BLaER1 (cell line): ENCODE measurements at regions not wholly inside any gene's neighbourhood (a gene's known extent, or its start where the extent isn't known, plus 50 kb on each side); places are given as distances from the start of the nearest gene placed in this dataset.

Experiments
- H3K27ac ChIP-seq: shearing (Covaris generic); formaldehyde crosslinking; 2 replicates; pipeline ENCODE4 v1.8.1; 2022
- H3K27me3 ChIP-seq: shearing (Covaris generic); formaldehyde crosslinking; 2 replicates; pipeline ENCODE4 v1.8.1; 2022
- H3K36me3 ChIP-seq: shearing (Covaris generic); formaldehyde crosslinking; 2 replicates; pipeline ENCODE4 v1.8.1; 2022
- H3K4me1 ChIP-seq: shearing (Covaris generic); formaldehyde crosslinking; 2 replicates; pipeline ENCODE4 v1.8.1; 2022
- H3K4me2 ChIP-seq: shearing (Covaris generic); formaldehyde crosslinking; 2 replicates; pipeline ENCODE4 v1.8.1; 2022
- H3K4me3 ChIP-seq: shearing (Covaris generic); formaldehyde crosslinking; 2 replicates; pipeline ENCODE4 v1.8.1; 2022
- H3K9ac ChIP-seq: shearing (Covaris generic); formaldehyde crosslinking; 2 replicates; pipeline ENCODE4 v1.8.1; 2022
- H3K9me3 ChIP-seq: shearing (Covaris generic); formaldehyde crosslinking; 2 replicates; pipeline ENCODE4 v1.8.1; 2022
- H4K20me1 ChIP-seq: shearing (Covaris generic); formaldehyde crosslinking; 2 replicates; pipeline ENCODE4 v1.8.1; 2022
- Cebpa-rat ChIP-seq: shearing (Covaris generic); IDR thresholded peaks from 2 replicates; pipeline ENCODE4 v1.8.1; 2022

- H3K27ac ChIP-seq: no peak overlapping the region
- H3K4me2 ChIP-seq: no peak overlapping the region
Measured at GRCh38 chr4:167721617-167722486, 370.5 kb upstream of the ANXA10 start.

GRCh38 chr4:167722487-167722808 lies 369.9 kb upstream of the ANXA10 start:
- no peak overlapping the region for H3K9ac ChIP-seq
- H3K4me3 ChIP-seq: no peak overlapping the region
- no peaks in the 10 kb centered on the region for H3K9me3 ChIP-seq
- TF ChIP-seq Cebpa-rat: no peak
- H3K36me3 ChIP-seq: no peaks in the 10 kb centered on the region
- H3K27ac ChIP-seq: no peak overlapping the region
- H3K4me2 ChIP-seq: no peak overlapping the region
- no peaks in the 10 kb centered on the region for H4K20me1 ChIP-seq
- no peaks in the 10 kb centered on the region for H3K4me1 ChIP-seq
- H3K27me3 ChIP-seq: no peaks in the 10 kb centered on the region

More at GRCh38 chr4:167721617-167722486, 370.5 kb upstream of the ANXA10 start:
- Histone ChIP-seq H3K4me1 (no peaks in the 10 kb centered on the region), H3K9me3 (no peaks in the 10 kb centered on the region), H3K27me3 (no peaks in the 10 kb centered on the region), H4K20me1 (no peaks in the 10 kb centered on the region), H3K36me3 (no peaks in the 10 kb centered on the region), H3K9ac (no peak overlapping the region), H3K4me3 (no peak overlapping the region)
- TF ChIP-seq Cebpa-rat: no peak

- H3K4me1 ChIP-seq: no peaks in the 10 kb centered on the region
- H3K27me3 ChIP-seq: no peaks in the 10 kb centered on the region
- no peak overlapping the region for H3K4me2 ChIP-seq
- no peak overlapping the region for H3K9ac ChIP-seq
- no peak overlapping the region for H3K4me3 ChIP-seq
- TF ChIP-seq Cebpa-rat: no peak
- no peaks in the 10 kb centered on the region for H3K36me3 ChIP-seq
- H3K27ac ChIP-seq: no peak overlapping the region
- peaks cover 7% of the 10 kb centered on the region for H3K9me3 ChIP-seq
- H4K20me1 ChIP-seq: no peaks in the 10 kb centered on the region
Measured at GRCh38 chr4:167724941-167725340, 367.4 kb upstream of the ANXA10 start.

- Histone ChIP-seq H4K20me1 (no peaks in the 10 kb centered on the region), H3K9ac (no peak overlapping the region), H3K9me3 (peaks cover 27% of the 10 kb centered on the region), H3K4me2 (no peak overlapping the region), H3K27me3 (no peaks in the 10 kb centered on the region), H3K4me1 (no peaks in the 10 kb centered on the region), H3K27ac (no peak overlapping the region), H3K4me3 (no peak overlapping the region), H3K36me3 (no peaks in the 10 kb centered on the region)
- no peak for TF ChIP-seq Cebpa-rat
Measured at GRCh38 chr4:167730769-167731168, 361.6 kb upstream of the ANXA10 start.

- no peaks in the 10 kb centered on the region for H4K20me1 ChIP-seq
- no peaks in the 10 kb centered on the region for H3K4me1 ChIP-seq
- H3K4me2 ChIP-seq: no peak overlapping the region
- no peak overlapping the region for H3K27ac ChIP-seq
- H3K9ac ChIP-seq: no peak overlapping the region
- TF ChIP-seq Cebpa-rat: no peak
- no peak overlapping the region for H3K4me3 ChIP-seq
- no peaks in the 10 kb centered on the region for H3K9me3 ChIP-seq
- H3K27me3 ChIP-seq: no peaks in the 10 kb centered on the region
- no peaks in the 10 kb centered on the region for H3K36me3 ChIP-seq
Measured at GRCh38 chr4:167745024-167745687, 347.2 kb upstream of the ANXA10 start.

- no peak overlapping the region for H3K27ac ChIP-seq
- no peaks in the 10 kb centered on the region for H3K27me3 ChIP-seq
- no peaks in the 10 kb centered on the region for H4K20me1 ChIP-seq
- no peak for TF ChIP-seq Cebpa-rat
- no peaks in the 10 kb centered on the region for H3K9me3 ChIP-seq
- H3K4me1 ChIP-seq: no peaks in the 10 kb centered on the region
- H3K4me2 ChIP-seq: no peak overlapping the region
- no peak overlapping the region for H3K4me3 ChIP-seq
- H3K9ac ChIP-seq: no peak overlapping the region
- H3K36me3 ChIP-seq: no peaks in the 10 kb centered on the region
Measured at GRCh38 chr4:167767281-167767680, 325.1 kb upstream of the ANXA10 start.

GRCh38 chr4:167774646-167775045 lies 317.7 kb upstream of the ANXA10 start:
- Histone ChIP-seq H3K4me2 (no peak overlapping the region), H3K9me3 (no peaks in the 10 kb centered on the region), H3K4me3 (no peak overlapping the region), H3K4me1 (no peaks in the 10 kb centered on the region), H3K27me3 (no peaks in the 10 kb centered on the region), H3K36me3 (no peaks in the 10 kb centered on the region), H4K20me1 (no peaks in the 10 kb centered on the region), H3K9ac (no peak overlapping the region), H3K27ac (no peak overlapping the region)
- TF ChIP-seq Cebpa-rat: no peak

- H4K20me1 ChIP-seq: no peaks in the 10 kb centered on the region
- H3K27ac ChIP-seq: no peak overlapping the region
- no peak for TF ChIP-seq Cebpa-rat
- H3K4me2 ChIP-seq: no peak overlapping the region
- no peaks in the 10 kb centered on the region for H3K4me1 ChIP-seq
- no peak overlapping the region for H3K4me3 ChIP-seq
- no peaks in the 10 kb centered on the region for H3K36me3 ChIP-seq
- no peaks in the 10 kb centered on the region for H3K9me3 ChIP-seq
- no peak overlapping the region for H3K9ac ChIP-seq
- no peaks in the 10 kb centered on the region for H3K27me3 ChIP-seq
Measured at GRCh38 chr4:167775375-167775774, 317.0 kb upstream of the ANXA10 start.

- Histone ChIP-seq H3K9me3 (no peaks in the 10 kb centered on the region), H3K27ac (no peak overlapping the region), H3K36me3 (no peaks in the 10 kb centered on the region), H3K9ac (no peak overlapping the region), H3K4me1 (no peaks in the 10 kb centered on the region), H3K27me3 (no peaks in the 10 kb centered on the region), H4K20me1 (no peaks in the 10 kb centered on the region), H3K4me2 (no peak overlapping the region), H3K4me3 (no peak overlapping the region)
- TF ChIP-seq Cebpa-rat: no peak
Measured at GRCh38 chr4:167779280-167779679, 313.1 kb upstream of the ANXA10 start.

GRCh38 chr4:167779864-167780263 lies 312.5 kb upstream of the ANXA10 start:
- Histone ChIP-seq H3K27ac (no peak overlapping the region), H3K9ac (no peak overlapping the region)

More at GRCh38 chr4:167779864-167780263, 312.5 kb upstream of the ANXA10 start:
- Histone ChIP-seq H3K4me3 (no peak overlapping the region), H3K4me2 (no peak overlapping the region), H3K36me3 (no peaks in the 10 kb centered on the region), H4K20me1 (no peaks in the 10 kb centered on the region), H3K9me3 (no peaks in the 10 kb centered on the region), H3K27me3 (no peaks in the 10 kb centered on the region), H3K4me1 (no peaks in the 10 kb centered on the region)
- TF ChIP-seq Cebpa-rat: no peak
